SK-N-MC (cell line): ENCODE measurements at regions not wholly inside any gene's neighbourhood (a gene's known extent, or its start where the extent isn't known, plus 50 kb on each side); places are given as distances from the start of the nearest gene placed in this dataset.

Experiments
- EZH2 ChIP-seq: fragments of 200-600 bp; sonication (generic); IDR thresholded peaks from one replicate; pipeline ENCODE4 v1.6.1; 2017; ENCODE audit warnings: antibody characterized with exemption
- FOXP2 ChIP-seq: optimal IDR thresholded peaks from 2 replicates; pipeline ENCODE3; 2011; ENCODE audit warnings: mild to moderate bottlenecking, moderate library complexity; ENCODE audit not compliant: insufficient read depth; ENCODE audit errors: extremely low read length, control extremely low read depth
- POLR2AphosphoS5 ChIP-seq: IDR thresholded peaks from 2 replicates; pipeline ENCODE4 v1.6.1; 2012; ENCODE audit warnings: mild to moderate bottlenecking, low read depth, low read length, borderline replicate concordance

DNA sequence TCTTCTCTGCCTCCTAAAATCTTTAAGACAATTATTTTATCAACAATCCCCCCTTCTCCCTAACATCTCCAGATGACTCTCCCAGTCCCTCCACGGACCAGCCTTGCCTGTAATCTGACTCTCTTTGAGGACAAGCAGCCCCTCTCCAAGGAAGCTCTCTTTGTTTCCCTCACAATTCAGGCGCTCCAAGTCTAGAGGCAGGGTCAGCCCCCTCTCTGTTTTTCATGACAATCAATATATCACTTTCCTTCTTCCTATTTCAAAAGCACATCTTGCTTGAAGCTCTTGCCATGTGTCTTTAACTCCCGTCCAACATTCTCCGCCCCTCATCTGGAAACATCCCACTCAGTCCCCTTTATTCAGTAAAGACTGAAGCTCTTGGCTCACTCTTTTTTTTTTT, 393.4 kb upstream of the SULF2 start:
- TF ChIP-seq EZH2 (no peak), FOXP2 (no peak), POLR2AphosphoS5 (no peak)
